ENCODE measurements at regions not wholly inside any gene's neighbourhood (a gene's known extent, or its start where the extent isn't known, plus 50 kb on each side); places are given as distances from the start of the nearest gene placed in this dataset.
"Not testable (repeated sequence)": the region's sequence is repeated elsewhere in the genome, so short reads cannot be mapped to it uniquely, and the experiment has no call there.

- H3K27me3 ChIP-seq (ENCODE audit: insufficient read depth, low read length); H3K27ac ChIP-seq (ENCODE audit: low read length); H3K36me3 ChIP-seq (ENCODE audit: insufficient read depth, low read depth, low read length); H3K9ac ChIP-seq (ENCODE audit: low read depth, low read length); H3K9me3 ChIP-seq (ENCODE audit: insufficient read depth, low read depth, low read length); H3K4me3 ChIP-seq (ENCODE audit: low read length); H3K4me1 ChIP-seq (ENCODE audit: insufficient read depth, low read length): not testable (repeated sequence)
Observed at GRCh38 chr1:144516172-144516571, 54.7 kb upstream of the NBPF15 start.

GRCh38 chr1:144516906-144517305 is 55.4 kb upstream of the NBPF15 start:
- H3K36me3 ChIP-seq (ENCODE audit: insufficient read depth, low read depth, low read length); H3K27ac ChIP-seq (ENCODE audit: low read length); H3K27me3 ChIP-seq (ENCODE audit: insufficient read depth, low read length); H3K4me1 ChIP-seq (ENCODE audit: insufficient read depth, low read length); H3K9me3 ChIP-seq (ENCODE audit: insufficient read depth, low read depth, low read length); H3K9ac ChIP-seq (ENCODE audit: low read depth, low read length); H3K4me3 ChIP-seq (ENCODE audit: low read length): not testable (repeated sequence)

- H3K9me3 ChIP-seq (ENCODE audit: insufficient read depth, low read depth, low read length); H3K36me3 ChIP-seq (ENCODE audit: insufficient read depth, low read depth, low read length); H3K27me3 ChIP-seq (ENCODE audit: insufficient read depth, low read length); H3K4me3 ChIP-seq (ENCODE audit: low read length); H3K9ac ChIP-seq (ENCODE audit: low read depth, low read length); H3K27ac ChIP-seq (ENCODE audit: low read length); H3K4me1 ChIP-seq (ENCODE audit: insufficient read depth, low read length): not testable (repeated sequence)
Observed at GRCh38 chr1:144518439-144518838, 57.0 kb upstream of the NBPF15 start.

GRCh38 chr1:144519528-144520189 is 58.2 kb upstream of the NBPF15 start:
- H3K27ac ChIP-seq (ENCODE audit: low read length); H3K9me3 ChIP-seq (ENCODE audit: insufficient read depth, low read depth, low read length); H3K4me1 ChIP-seq (ENCODE audit: insufficient read depth, low read length); H3K9ac ChIP-seq (ENCODE audit: low read depth, low read length); H3K36me3 ChIP-seq (ENCODE audit: insufficient read depth, low read depth, low read length); H3K4me3 ChIP-seq (ENCODE audit: low read length); H3K27me3 ChIP-seq (ENCODE audit: insufficient read depth, low read length): not testable (repeated sequence)

- H3K4me1 ChIP-seq (ENCODE audit: insufficient read depth, low read length); H3K9me3 ChIP-seq (ENCODE audit: insufficient read depth, low read depth, low read length); H3K27me3 ChIP-seq (ENCODE audit: insufficient read depth, low read length); H3K36me3 ChIP-seq (ENCODE audit: insufficient read depth, low read depth, low read length): not testable (repeated sequence)
- peak overlapping the region; percentile 97 for H3K27ac ChIP-seq (ENCODE audit: low read length)
- H3K9ac ChIP-seq (ENCODE audit: low read depth, low read length): peak overlapping the region; percentile 95
- peak overlapping the region; percentile 54; the same call in 1 of the 2 replicates for H3K4me3 ChIP-seq (ENCODE audit: low read length)
Observed at GRCh38 chr1:144523661-144524407, 62.4 kb upstream of the NBPF15 start.

GRCh38 chr1:144532156-144532607 is 60.5 kb upstream of the PPIAL4F start:
- not testable (repeated sequence) for H3K4me1 ChIP-seq (ENCODE audit: insufficient read depth, low read length); H3K27me3 ChIP-seq (ENCODE audit: insufficient read depth, low read length); H3K27ac ChIP-seq (ENCODE audit: low read length); H3K9me3 ChIP-seq (ENCODE audit: insufficient read depth, low read depth, low read length); H3K36me3 ChIP-seq (ENCODE audit: insufficient read depth, low read depth, low read length); H3K4me3 ChIP-seq (ENCODE audit: low read length); H3K9ac ChIP-seq (ENCODE audit: low read depth, low read length)

- not testable (repeated sequence) for H3K9ac ChIP-seq (ENCODE audit: low read depth, low read length); H3K4me3 ChIP-seq (ENCODE audit: low read length); H3K27ac ChIP-seq (ENCODE audit: low read length); H3K36me3 ChIP-seq (ENCODE audit: insufficient read depth, low read depth, low read length); H3K4me1 ChIP-seq (ENCODE audit: insufficient read depth, low read length); H3K9me3 ChIP-seq (ENCODE audit: insufficient read depth, low read depth, low read length); H3K27me3 ChIP-seq (ENCODE audit: insufficient read depth, low read length)
Observed at GRCh38 chr1:144533480-144533879, 59.2 kb upstream of the PPIAL4F start.

- not testable (repeated sequence) for H3K4me1 ChIP-seq (ENCODE audit: insufficient read depth, low read length); H3K36me3 ChIP-seq (ENCODE audit: insufficient read depth, low read depth, low read length); H3K9ac ChIP-seq (ENCODE audit: low read depth, low read length); H3K4me3 ChIP-seq (ENCODE audit: low read length); H3K27ac ChIP-seq (ENCODE audit: low read length); H3K27me3 ChIP-seq (ENCODE audit: insufficient read depth, low read length); H3K9me3 ChIP-seq (ENCODE audit: insufficient read depth, low read depth, low read length)
Observed at GRCh38 chr1:144534286-144534685, 58.4 kb upstream of the PPIAL4F start.

GRCh38 chr1:144536677-144537076 is 56.0 kb upstream of the PPIAL4F start:
- H3K36me3 ChIP-seq (ENCODE audit: insufficient read depth, low read depth, low read length); H3K4me1 ChIP-seq (ENCODE audit: insufficient read depth, low read length); H3K27me3 ChIP-seq (ENCODE audit: insufficient read depth, low read length); H3K9me3 ChIP-seq (ENCODE audit: insufficient read depth, low read depth, low read length); H3K4me3 ChIP-seq (ENCODE audit: low read length); H3K9ac ChIP-seq (ENCODE audit: low read depth, low read length); H3K27ac ChIP-seq (ENCODE audit: low read length): not testable (repeated sequence)

GRCh38 chr1:144537234-144537633 is 55.5 kb upstream of the PPIAL4F start:
- not testable (repeated sequence) for H3K9ac ChIP-seq (ENCODE audit: low read depth, low read length); H3K27me3 ChIP-seq (ENCODE audit: insufficient read depth, low read length); H3K4me1 ChIP-seq (ENCODE audit: insufficient read depth, low read length); H3K27ac ChIP-seq (ENCODE audit: low read length); H3K9me3 ChIP-seq (ENCODE audit: insufficient read depth, low read depth, low read length); H3K4me3 ChIP-seq (ENCODE audit: low read length); H3K36me3 ChIP-seq (ENCODE audit: insufficient read depth, low read depth, low read length)

GRCh38 chr1:144538736-144539135 is 54.0 kb upstream of the PPIAL4F start:
- H3K9me3 ChIP-seq (ENCODE audit: insufficient read depth, low read depth, low read length); H3K27me3 ChIP-seq (ENCODE audit: insufficient read depth, low read length); H3K9ac ChIP-seq (ENCODE audit: low read depth, low read length); H3K4me3 ChIP-seq (ENCODE audit: low read length); H3K36me3 ChIP-seq (ENCODE audit: insufficient read depth, low read depth, low read length); H3K27ac ChIP-seq (ENCODE audit: low read length); H3K4me1 ChIP-seq (ENCODE audit: insufficient read depth, low read length): not testable (repeated sequence)

- H3K9me3 ChIP-seq (ENCODE audit: insufficient read depth, low read depth, low read length); H3K4me1 ChIP-seq (ENCODE audit: insufficient read depth, low read length); H3K27me3 ChIP-seq (ENCODE audit: insufficient read depth, low read length); H3K27ac ChIP-seq (ENCODE audit: low read length); H3K9ac ChIP-seq (ENCODE audit: low read depth, low read length); H3K36me3 ChIP-seq (ENCODE audit: insufficient read depth, low read depth, low read length); H3K4me3 ChIP-seq (ENCODE audit: low read length): not testable (repeated sequence)
Observed at GRCh38 chr1:144539191-144539960, 53.3 kb upstream of the PPIAL4F start.

Data from iPS-20b (cell line).